Fibroblast of mammary gland (primary cell): ENCODE measurements at regions not wholly inside any gene's neighbourhood (a gene's known extent, or its start where the extent isn't known, plus 50 kb on each side); places are given as distances from the start of the nearest gene placed in this dataset.

Experiments used
- DNase-seq: peaks from one replicate; pipeline ENCODE4 v3.0.0-alpha.2; 2010; ENCODE audit warnings: low read depth
- H3K4me3 ChIP-seq: 2 replicates; pipeline ENCODE4 v1.5.1; 2011; ENCODE audit warnings: low read depth, mild to moderate bottlenecking, low read length, moderate library complexity; ENCODE audit not compliant: control insufficient read depth
- CTCF ChIP-seq: conservative IDR thresholded peaks from 2 replicates; pipeline ENCODE4 v1.5.1; 2011; ENCODE audit warnings: low read depth, low read length, inconsistent platforms; ENCODE audit not compliant: control insufficient read depth, insufficient read depth

GRCh38 chr18:51617167-51617566 lies 419.7 kb upstream of the MEX3C start:
- no peak for DNase-seq
- no peak overlapping the region for H3K4me3 ChIP-seq
- TF ChIP-seq CTCF: no peak

DNA sequence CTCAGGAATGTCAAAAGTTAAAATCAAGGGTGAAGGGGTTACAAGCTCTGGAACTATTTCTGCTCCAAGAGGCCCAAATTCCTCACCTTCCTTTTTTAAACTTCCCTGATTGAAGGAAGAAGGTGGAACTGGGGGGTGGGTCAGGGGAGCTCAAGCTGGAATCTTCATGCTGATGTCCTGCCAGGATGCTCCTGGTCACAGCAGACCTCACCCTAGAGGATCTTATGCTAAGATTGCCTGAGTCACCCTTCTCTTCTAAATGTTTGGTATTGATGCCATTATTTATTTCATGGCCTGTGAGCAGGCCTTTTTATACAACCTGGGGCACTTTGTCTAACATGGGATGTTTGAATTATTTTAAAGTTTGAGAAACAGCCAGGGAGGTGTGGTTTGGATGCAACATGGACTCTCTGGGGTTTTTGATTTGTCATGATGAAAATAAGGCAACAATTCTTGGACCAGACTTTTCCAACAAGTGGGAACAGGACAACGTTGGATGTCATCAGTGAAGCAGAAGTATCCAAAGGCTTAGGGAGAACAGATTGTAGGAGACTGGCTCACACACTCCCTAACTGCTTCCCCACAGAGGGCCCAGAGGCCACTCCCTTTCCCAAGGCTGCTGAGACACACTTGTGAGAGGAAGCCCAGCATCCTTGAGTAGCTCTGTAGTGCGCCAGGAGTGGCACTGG lies 420.2 kb upstream of the MEX3C start:
- no peak for DNase-seq
- no peak overlapping the region for H3K4me3 ChIP-seq
- TF ChIP-seq CTCF: no peak

DNA sequence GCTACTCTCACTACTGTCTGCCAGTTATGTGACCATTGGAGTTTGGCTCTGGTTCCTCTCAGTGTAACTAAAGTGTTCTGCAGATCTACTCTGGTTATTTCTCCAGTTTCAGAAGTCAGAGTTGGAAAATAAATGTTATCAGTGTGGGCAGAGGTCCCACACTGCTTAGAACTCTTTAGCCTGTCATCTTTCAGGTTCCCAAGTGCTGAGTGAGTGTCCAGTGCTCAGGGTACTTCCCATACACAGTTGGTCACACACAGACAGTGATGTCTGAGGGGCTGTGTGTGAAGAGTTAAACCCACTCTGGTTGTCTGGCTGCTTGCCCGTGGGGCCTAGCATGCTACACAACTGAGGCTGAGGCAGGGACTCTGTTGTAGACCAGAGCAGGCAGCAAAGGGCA lies 421.8 kb upstream of the MEX3C start:
- DNase-seq: no peak
- no peak for TF ChIP-seq CTCF
- no peak overlapping the region for H3K4me3 ChIP-seq

DNA sequence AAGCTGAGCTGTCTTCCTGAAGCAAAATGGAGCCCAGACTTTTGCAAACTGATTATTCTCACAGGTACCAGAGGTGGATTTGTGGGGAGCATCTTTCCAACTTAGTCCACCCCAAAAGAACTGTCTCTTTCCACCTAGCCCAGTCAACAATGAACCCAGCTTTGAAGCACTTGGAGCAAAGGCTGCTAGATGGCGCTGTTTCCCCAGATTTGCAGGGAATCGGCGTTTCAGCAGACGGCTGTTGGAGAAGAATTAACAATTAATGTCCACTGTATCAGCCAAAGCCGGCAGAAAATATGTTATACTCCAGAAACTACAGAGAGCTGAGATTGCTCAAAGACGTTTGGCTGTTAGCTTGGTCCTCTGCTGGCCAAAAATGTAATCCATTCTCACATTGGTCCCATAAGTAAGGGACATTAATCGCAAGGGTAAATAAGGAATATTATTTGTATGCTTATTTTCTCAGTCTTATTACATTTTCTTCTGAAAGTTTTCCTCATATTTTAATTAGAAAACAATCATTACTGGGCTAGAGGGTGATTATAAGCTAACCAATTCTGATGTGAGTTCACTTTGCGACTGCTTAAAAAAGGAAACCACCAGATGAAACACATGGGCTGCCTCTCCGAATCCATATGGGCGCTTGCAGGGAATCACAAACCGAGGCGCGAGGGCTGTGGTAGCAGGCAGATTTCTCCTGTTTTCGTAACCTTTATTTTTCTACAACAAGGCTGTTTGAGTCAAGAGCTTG lies 423.8 kb upstream of the MEX3C start:
- H3K4me3 ChIP-seq: no peak overlapping the region
- peak; percentile 33 for DNase-seq
- peak; percentile 60 for TF ChIP-seq CTCF

- no peak overlapping the region for H3K4me3 ChIP-seq
- DNase-seq: no peak
- no peak for TF ChIP-seq CTCF
Observed at GRCh38 chr18:51621864-51622160, 424.3 kb upstream of the MEX3C start.

- no peak for DNase-seq
- no peak for TF ChIP-seq CTCF
- no peak overlapping the region for H3K4me3 ChIP-seq
Observed at GRCh38 chr18:51622702-51623101, 425.2 kb upstream of the MEX3C start.
